Lower leg skin (tissue), 4 donors: ENCODE measurements at regions not wholly inside any gene's neighbourhood (a gene's known extent, or its start where the extent isn't known, plus 50 kb on each side); places are given as distances from the start of the nearest gene placed in this dataset.
"Not testable (repeated sequence)": the region's sequence is repeated elsewhere in the genome, so short reads cannot be mapped to it uniquely, and the experiment has no call there.

Experiments
- DNase-seq, 2 donors: peaks; one replicate each; pipeline ENCODE4 v3.0.0-alpha.2; 2019; ENCODE audit warnings: low spot score in 2 of 2
- H3K4me3 ChIP-seq: fragments of 200-600 bp; sonication (generic); 2 replicates; pipeline ENCODE4 v1.5.1; 2017; ENCODE audit warnings: mild to moderate bottlenecking, low read depth; ENCODE audit not compliant: poor library complexity, severe bottlenecking
- CTCF ChIP-seq, 3 donors: fragments of 450-650 bp; IDR thresholded peaks; one replicate each; pipeline ENCODE4 v1.5.1; 2016; ENCODE audit warnings: antibody characterized with exemption in 3 of 3, mild to moderate bottlenecking in 3 of 3, moderate library complexity in 2 of 3
- POLR2A ChIP-seq, 2 donors: fragments of 450-650 bp; IDR thresholded peaks; one replicate each; pipeline ENCODE4 v1.6.1; 2016 to 2017; ENCODE audit warnings: antibody characterized with exemption in 2 of 2, mild to moderate bottlenecking in 1 of 2, moderate library complexity in 1 of 2
- WGBS, 2 donors: methylation state at CpG; one replicate each; pipeline ENCODE4 v1.1.5; 2018; 5-methylcytosine and 5-hydroxymethylcytosine counted together
- intact Hi-C: fragments of 100-400 bp; cut with DNase I; formaldehyde crosslinking; loops from one replicate; pipeline ENCODE4 v1.15.0; 2023; ENCODE audit warnings: low total_unique reads

- intact Hi-C loops: no loop called here
- no peak overlapping the region for H3K4me3 ChIP-seq
- TF ChIP-seq POLR2A (IDR thresholded peaks at IDR 0.05) (no peak), CTCF (IDR thresholded peaks at IDR 0.05) (no peak)
- WGBS, 2 donors: 78 to 81% methylated on average over 3 of the region's 3 CpGs
- no peak for DNase-seq
Observed at GRCh38 chr7:32765185-32765584, 126.4 kb downstream of the KBTBD2 start.

GRCh38 chr7:32762925-32763293, 128.7 kb downstream of the KBTBD2 start:
- WGBS, 2 donors: 55 to 60% methylated on average over 23 of the region's 23 CpGs
- DNase-seq: no peak
- H3K4me3 ChIP-seq: no peak overlapping the region
- TF ChIP-seq CTCF (IDR thresholded peaks at IDR 0.05) (no peak), POLR2A (IDR thresholded peaks at IDR 0.05) (no peak)
- intact Hi-C loops: no loop called here

- 37 to 54% methylated on average over 28 to 29 of the region's 29 CpGs for WGBS, 2 donors
- intact Hi-C loops, H3K4me3 ChIP-seq, DNase-seq: not testable (repeated sequence)
Observed at GRCh38 chr7:32762206-32762924, 129.2 kb downstream of the KBTBD2 start.

- WGBS, 2 donors: 18 to 25% methylated on average over 27 to 45 of the region's 46 CpGs
- intact Hi-C loops: no loop called here
- H3K4me3 ChIP-seq: no peak overlapping the region
- TF ChIP-seq POLR2A (IDR thresholded peaks at IDR 0.05) (no peak), CTCF (IDR thresholded peaks at IDR 0.05) (no peak)
- no peak for DNase-seq
Observed at GRCh38 chr7:32761451-32762205, 129.9 kb downstream of the KBTBD2 start.

GRCh38 chr7:32760755-32761154, 130.8 kb downstream of the KBTBD2 start:
- DNase-seq, intact Hi-C loops, H3K4me3 ChIP-seq: not testable (repeated sequence)
- WGBS, 2 donors: 91 to 97% methylated on average over 5 of the region's 5 CpGs

- DNase-seq, intact Hi-C loops, H3K4me3 ChIP-seq: not testable (repeated sequence)
- 96 to 98% methylated on average over 3 of the region's 3 CpGs for WGBS, 2 donors
Observed at GRCh38 chr7:32759859-32760258, 131.7 kb downstream of the KBTBD2 start.

- H3K4me3 ChIP-seq, intact Hi-C loops, DNase-seq: not testable (repeated sequence)
- 91 to 97% methylated on average over 16 to 29 of the region's 29 CpGs for WGBS, 2 donors
Observed at GRCh38 chr7:32753872-32754271, 137.7 kb downstream of the KBTBD2 start.

GRCh38 chr7:32748337-32748736, 143.2 kb downstream of the KBTBD2 start:
- WGBS, 2 donors: 91 to 96% methylated on average over 2 of the region's 2 CpGs
- DNase-seq, intact Hi-C loops, H3K4me3 ChIP-seq: not testable (repeated sequence)

GRCh38 chr7:32747443-32748148, 144.0 kb downstream of the KBTBD2 start:
- WGBS, 2 donors: 83 to 84% methylated on average over 6 of the region's 6 CpGs
- DNase-seq, intact Hi-C loops, H3K4me3 ChIP-seq: not testable (repeated sequence)

GRCh38 chr7:32741853-32742476, 149.6 kb downstream of the KBTBD2 start:
- 86 to 87% methylated on average over 4 of the region's 4 CpGs for WGBS, 2 donors
- DNase-seq, H3K4me3 ChIP-seq, intact Hi-C loops: not testable (repeated sequence)

GRCh38 chr7:32739749-32740148, 151.8 kb downstream of the KBTBD2 start:
- DNase-seq, intact Hi-C loops, H3K4me3 ChIP-seq: not testable (repeated sequence)
- 87 to 92% methylated on average over 1 of the region's 1 CpG for WGBS, 2 donors
